Sigmoid colon (tissue), 6 donors: ENCODE measurements at regions not wholly inside any gene's neighbourhood (a gene's known extent, or its start where the extent isn't known, plus 50 kb on each side); places are given as distances from the start of the nearest gene placed in this dataset.

Experiments used
- DNase-seq: peaks from one replicate; pipeline ENCODE4 v3.0.0-alpha.2; 2019
- H3K27ac ChIP-seq, 4 donors: fragments of 200-600 bp; sonication (generic); one replicate each; pipeline ENCODE4 v1.5.1; 2016 to 2019; ENCODE audit warnings: mild to moderate bottlenecking in 1 of 4
- H3K27me3 ChIP-seq, 3 donors: fragments of 200-600 bp; sonication (generic); one replicate each; pipeline ENCODE4 v1.5.1; 2019; ENCODE audit warnings: mild to moderate bottlenecking in 1 of 3
- H3K36me3 ChIP-seq, 4 donors: fragments of 200-600 bp; sonication (generic); one replicate each; pipeline ENCODE4 v1.5.1; 2016 to 2019
- H3K4me1 ChIP-seq, 4 donors: fragments of 200-600 bp; sonication (generic); one replicate each; pipeline ENCODE4 v1.5.1; 2017 to 2019
- H3K4me3 ChIP-seq, 4 donors: fragments of 200-600 bp; sonication (generic); one replicate each; pipeline ENCODE4 v1.5.1; 2017 to 2019; ENCODE audit warnings: mild to moderate bottlenecking in 2 of 4, moderate library complexity in 1 of 4
- H3K9me3 ChIP-seq, 4 donors: fragments of 200-600 bp in 3 of 4; sonication (generic) in 3 of 4; one replicate each; pipeline versions ENCODE4 v1.5.1 to v1.6.1; 2013 to 2019
- CTCF ChIP-seq, 4 experiments: fragments of 450-650 bp in 3 of 4; fragments of 200-600 bp in 1 of 4; IDR thresholded peaks; one replicate each; pipeline ENCODE4 v1.5.1; 2016 to 2019; ENCODE audit warnings: antibody characterized with exemption in 4 of 4, mild to moderate bottlenecking in 3 of 4, moderate library complexity in 2 of 4
- EP300 ChIP-seq, 4 donors: sonication (generic); formaldehyde crosslinking; IDR thresholded peaks; one replicate each; pipeline ENCODE4 v1.6.1; 2017; ENCODE audit warnings: antibody characterized with exemption in 4 of 4
- POLR2A ChIP-seq, 2 donors: fragments of 450-650 bp; IDR thresholded peaks; one replicate each; pipeline ENCODE4 v1.6.1; 2016; ENCODE audit warnings: antibody characterized with exemption in 2 of 2, mild to moderate bottlenecking in 2 of 2, moderate library complexity in 2 of 2
- POLR2AphosphoS5 ChIP-seq, 4 donors: sonication (generic); formaldehyde crosslinking; IDR thresholded peaks; one replicate each; pipeline ENCODE4 v1.6.1; 2017; ENCODE audit warnings: antibody characterized with exemption in 4 of 4
- WGBS, 2 donors: extraction: QIAGEN DNeasy Blood & Tissue Kit; methylation state at CpG; one replicate each; pipeline ENCODE4 v1.1.7; 2013; 5-methylcytosine and 5-hydroxymethylcytosine counted together
- intact Hi-C: fragments of 100-400 bp; cut with DNase I; formaldehyde crosslinking; loops from one replicate; pipeline ENCODE4 v1.15.1; 2023
- donor health status: healthy with polysubstance abuse.
- donor health status: healthy.

GRCh38 chr3:109679664-109680063 is 342.3 kb upstream of the DPPA4 start:
- TF ChIP-seq POLR2A (IDR thresholded peaks at IDR 0.05) (no peak), POLR2AphosphoS5 (IDR thresholded peaks at IDR 0.05) (no peak), CTCF (IDR thresholded peaks at IDR 0.05) (no peak), EP300 (IDR thresholded peaks at IDR 0.05) (no peak)
- WGBS, 2 donors, result 71 to 76% methylated on average over 4 of the region's 4 CpGs
- Histone ChIP-seq H3K36me3 (no peaks in the 10 kb centered on the region), H3K4me1 (peaks cover 0 to 7% (median 2%) of the 10 kb centered on the region in 4 donors), H3K9me3 (no peaks in the 10 kb centered on the region), H3K4me3 (no peak overlapping the region), H3K27ac (no peak overlapping the region), H3K27me3 (no peaks in the 10 kb centered on the region)
- no peak for DNase-seq
- intact Hi-C loops, result no loop called here

- peak overlapping the region in 3 of 4 donors; percentile 72 to 82 (median 81) for H3K27ac ChIP-seq
- H3K36me3 ChIP-seq, result no peaks in the 10 kb centered on the region
- no peak for TF ChIP-seq CTCF (IDR thresholded peaks at IDR 0.05)
- TF ChIP-seq EP300 (IDR thresholded peaks at IDR 0.05), result no peak
- TF ChIP-seq POLR2A (IDR thresholded peaks at IDR 0.05), result no peak
- no peak for TF ChIP-seq POLR2AphosphoS5 (IDR thresholded peaks at IDR 0.05)
- no peak for DNase-seq
- peaks cover 0 to 12% (median 9%) of the 10 kb centered on the region in 4 donors for H3K4me1 ChIP-seq
- intact Hi-C loops, result no loop called here
- H3K4me3 ChIP-seq, result no peak overlapping the region
- no peaks in the 10 kb centered on the region for H3K27me3 ChIP-seq
- H3K9me3 ChIP-seq, result no peaks in the 10 kb centered on the region
Measured at GRCh38 chr3:109683746-109684145, 346.4 kb upstream of the DPPA4 start.

GRCh38 chr3:109685084-109686079 is 348.0 kb upstream of the DPPA4 start:
- WGBS, 2 donors, result 71 to 80% methylated on average over 5 of the region's 5 CpGs
- H3K9me3 ChIP-seq, result peaks cover 0 to 4% (median 0%) of the 10 kb centered on the region in 4 donors
- intact Hi-C loops, result no loop called here
- H3K4me3 ChIP-seq, result no peak overlapping the region
- peak; percentile 94 for DNase-seq
- TF ChIP-seq POLR2AphosphoS5 (IDR thresholded peaks at IDR 0.05), result peak in 3 of 4 donors; percentile 38 to 66 (median 65)
- no peak for TF ChIP-seq CTCF (IDR thresholded peaks at IDR 0.05)
- no peak for TF ChIP-seq POLR2A (IDR thresholded peaks at IDR 0.05)
- TF ChIP-seq EP300 (IDR thresholded peaks at IDR 0.05), result peak in 1 of 4 donors; percentile 3
- H3K36me3 ChIP-seq, result no peaks in the 10 kb centered on the region
- no peaks in the 10 kb centered on the region for H3K27me3 ChIP-seq
- H3K27ac ChIP-seq, result peak overlapping the region; percentile 72 to 82 (median 78)
- peaks cover 0 to 12% (median 9%) of the 10 kb centered on the region in 4 donors for H3K4me1 ChIP-seq

GRCh38 chr3:109687626-109688025 is 350.3 kb upstream of the DPPA4 start:
- intact Hi-C loops, result no loop called here
- Histone ChIP-seq H3K27me3 (no peaks in the 10 kb centered on the region), H3K9me3 (peaks cover 0 to 9% (median 0%) of the 10 kb centered on the region in 4 donors), H3K27ac (no peak overlapping the region), H3K4me3 (no peak overlapping the region), H3K4me1 (peaks cover 0 to 12% (median 9%) of the 10 kb centered on the region in 4 donors), H3K36me3 (no peaks in the 10 kb centered on the region)
- no peak for DNase-seq
- TF ChIP-seq EP300 (IDR thresholded peaks at IDR 0.05) (no peak), CTCF (IDR thresholded peaks at IDR 0.05) (no peak), POLR2A (IDR thresholded peaks at IDR 0.05) (no peak), POLR2AphosphoS5 (IDR thresholded peaks at IDR 0.05) (no peak)
